NOMO-1 treated with DMSO at 0.1 percent for 48 hours (cell line): ENCODE measurements at regions not wholly inside any gene's neighbourhood (a gene's known extent, or its start where the extent isn't known, plus 50 kb on each side); places are given as distances from the start of the nearest gene placed in this dataset.

Source experiments
- DNase-seq: peaks from one replicate; lab custom pipeline; 2025; ENCODE audit not compliant: unreplicated experiment; lab: John Stamatoyannopoulos, UW

DNA sequence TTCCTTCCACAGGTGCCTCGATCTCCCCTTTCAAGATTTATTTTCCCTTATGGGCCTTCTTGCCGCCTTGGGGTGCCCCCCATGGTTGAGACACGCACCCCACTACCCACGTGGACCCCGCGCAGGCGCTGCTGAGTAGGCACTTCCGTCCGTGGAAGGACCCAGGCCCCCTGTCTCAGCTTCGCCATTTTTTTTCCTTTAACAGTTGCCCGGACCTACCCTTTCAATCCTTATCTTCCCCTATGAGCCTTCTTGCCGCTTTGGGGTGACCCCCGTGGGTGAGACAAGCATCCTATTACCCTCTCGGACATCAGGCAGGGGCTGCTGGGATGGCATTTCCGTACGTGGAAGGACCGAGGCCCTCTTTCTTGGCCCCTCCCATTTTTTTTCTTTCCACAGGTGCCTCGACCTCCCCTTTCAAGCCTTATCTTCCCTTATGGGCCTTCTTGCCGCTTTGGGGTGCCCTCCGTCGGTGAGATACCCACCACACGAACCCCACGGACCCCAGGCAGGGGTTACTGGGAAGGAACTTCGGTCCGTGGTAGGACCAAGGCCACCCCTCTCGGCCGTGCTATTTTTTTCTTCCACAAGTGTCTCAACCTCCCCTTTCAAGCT is 268.2 kb downstream of the ALG10 start:
- DNase-seq = no peak

DNA sequence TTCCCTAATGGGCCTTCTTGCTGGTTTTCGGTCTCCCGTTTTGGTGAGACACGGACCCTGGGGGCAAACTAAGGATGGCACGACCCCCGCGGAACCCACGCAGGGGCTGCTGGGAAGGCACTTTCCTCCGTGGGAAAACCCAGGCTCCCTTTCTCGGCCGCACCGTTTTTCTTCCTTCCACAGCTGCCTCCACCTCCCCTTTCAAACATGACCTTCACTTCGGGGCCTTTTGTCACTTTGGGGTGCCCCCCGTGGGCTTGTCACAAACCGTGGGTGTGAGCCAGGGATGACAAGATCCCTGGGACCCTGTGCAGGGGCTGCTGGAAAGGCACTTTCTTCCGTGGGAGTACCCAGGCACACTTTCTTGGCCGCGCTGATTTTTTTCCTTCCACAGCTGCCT is 268.7 kb downstream of the ALG10 start:
- DNase-seq = no peak

DNA sequence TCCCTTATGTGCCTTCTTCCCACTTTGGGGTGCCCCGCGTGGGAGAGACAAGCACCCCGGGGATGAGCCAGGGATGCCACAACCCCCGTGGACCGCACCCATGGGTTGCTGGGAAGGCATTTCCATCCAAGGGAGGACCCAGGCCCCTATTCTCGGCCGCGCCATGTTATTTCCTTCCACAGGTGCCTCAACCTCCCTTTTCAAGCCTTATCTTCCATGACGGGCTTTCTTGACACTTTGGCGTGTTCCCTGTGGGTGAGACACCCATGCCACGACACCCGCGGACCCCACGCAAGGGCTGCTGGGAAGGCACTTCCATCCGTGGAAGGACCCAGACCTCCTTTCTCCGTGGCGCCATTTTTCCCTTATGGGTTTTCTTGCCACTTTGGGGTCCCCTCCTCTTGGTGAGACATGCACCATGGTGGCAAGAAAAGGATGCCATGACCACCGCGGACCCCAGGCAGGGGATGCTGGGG is 269.2 kb downstream of the ALG10 start:
- DNase-seq = no peak

GRCh38 chr12:34292736-34293625 is 270.7 kb downstream of the ALG10 start:
- no peak for DNase-seq

GRCh38 chr12:34294137-34294536 is 271.8 kb downstream of the ALG10 start:
- DNase-seq = no peak

DNA sequence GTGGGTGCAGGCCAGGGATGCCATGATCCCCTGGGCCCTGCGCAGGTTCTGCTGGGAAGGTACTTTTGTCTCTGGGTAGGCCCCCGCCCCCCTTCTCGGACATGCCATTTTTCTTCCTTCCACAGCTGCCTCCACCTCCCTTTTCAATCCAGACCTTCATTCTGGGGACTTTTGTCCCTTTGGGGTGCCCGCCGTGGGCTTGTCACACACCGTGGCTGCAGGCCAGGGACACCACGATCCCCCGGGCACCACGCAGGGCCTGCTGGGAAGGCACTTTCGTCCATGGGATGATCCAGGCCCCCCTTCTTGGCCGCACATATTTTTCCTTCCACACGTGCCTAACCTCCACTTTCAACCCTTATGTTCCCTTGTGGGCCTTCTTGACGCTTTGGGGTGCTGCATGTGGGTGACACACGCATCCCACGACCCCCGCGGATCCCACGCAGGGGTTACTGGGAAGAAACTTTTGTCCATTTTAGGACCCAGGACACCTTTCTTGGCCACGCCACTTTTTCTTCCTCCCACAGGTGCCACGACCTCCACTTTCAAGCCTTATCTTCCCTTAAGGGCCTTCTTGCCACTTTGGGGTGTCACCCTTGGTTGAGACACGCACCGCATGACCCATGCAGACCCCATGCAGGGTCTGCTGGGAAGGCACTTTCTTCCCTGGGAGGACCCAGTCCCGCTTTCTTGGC is 272.5 kb downstream of the ALG10 start:
- DNase-seq = no peak

DNA sequence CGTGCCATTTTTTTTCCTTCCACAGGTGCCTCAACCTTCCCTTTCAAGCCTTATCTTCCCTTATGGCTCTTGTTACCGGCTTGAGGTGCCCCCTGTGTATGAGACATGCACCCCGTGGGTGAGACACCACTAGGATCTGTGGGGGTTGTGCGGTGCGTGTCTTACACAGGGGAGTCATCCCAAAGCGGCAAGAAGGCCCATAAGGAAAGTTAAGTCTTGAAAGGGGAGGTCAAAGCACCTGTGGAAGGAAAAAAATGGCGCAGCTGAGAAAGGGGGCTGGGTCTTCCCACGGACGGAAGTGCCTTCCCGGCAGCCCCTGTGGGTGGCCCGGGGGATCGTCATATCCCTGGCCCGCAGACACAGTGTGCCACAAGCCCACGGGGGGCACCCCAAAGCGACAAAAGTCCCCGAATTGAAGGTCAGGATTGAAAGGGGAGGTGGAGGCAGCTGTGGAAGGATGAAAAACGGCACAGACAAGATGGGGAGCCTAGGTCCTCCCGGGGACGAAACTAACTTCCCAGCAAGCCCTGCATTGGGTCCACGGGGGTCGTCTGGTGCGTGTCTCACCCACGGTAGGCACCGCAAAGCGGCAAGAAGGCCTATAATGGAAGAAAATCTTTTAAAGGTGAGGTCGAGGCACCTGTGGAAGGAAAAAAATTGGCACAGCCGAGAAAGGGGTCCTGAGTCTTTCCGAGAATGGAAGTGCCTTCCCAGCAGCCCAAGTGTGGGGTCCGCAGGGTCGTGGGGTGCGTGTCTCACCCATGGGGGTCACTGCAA is 273.3 kb downstream of the ALG10 start:
- no peak for DNase-seq

- no peak for DNase-seq
These were observed 274.1 kb downstream of the ALG10 start for GRCh38 chr12:34296143-34297041.

DNA sequence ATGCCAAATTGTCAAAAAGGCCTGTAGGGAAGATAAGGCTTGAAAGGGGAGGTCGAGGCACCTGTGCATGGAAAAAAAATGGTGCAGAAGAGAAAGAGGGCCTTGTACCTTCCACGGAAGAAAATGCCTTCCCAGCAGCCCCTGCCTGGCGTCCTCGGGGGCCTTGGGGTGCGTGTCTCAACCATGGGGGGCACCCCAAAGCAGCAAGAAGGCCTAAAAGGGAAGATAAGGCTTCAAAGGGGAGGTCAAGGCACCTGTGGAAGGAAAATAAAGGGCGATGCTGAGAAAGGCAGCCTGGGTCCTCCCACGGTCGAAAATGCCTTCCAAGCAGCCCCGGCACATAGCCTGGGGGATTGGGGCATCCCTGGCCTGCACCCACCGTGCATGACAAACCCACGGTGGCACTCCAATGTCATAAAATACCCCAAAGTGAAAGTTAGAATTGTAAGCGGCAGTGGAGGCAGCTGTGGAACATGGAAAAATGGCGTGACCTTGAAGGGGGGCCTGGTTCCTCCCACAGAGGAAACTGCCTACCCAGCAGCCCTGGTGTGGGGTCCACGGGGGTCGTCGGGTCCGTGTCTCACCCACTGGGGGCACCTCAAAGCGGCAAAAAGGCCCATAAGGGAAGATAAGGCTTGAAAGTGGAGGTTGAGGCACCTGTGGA is 275.0 kb downstream of the ALG10 start:
- no peak for DNase-seq

GRCh38 chr12:34297790-34298164 is 275.5 kb downstream of the ALG10 start:
- no peak for DNase-seq

DNA sequence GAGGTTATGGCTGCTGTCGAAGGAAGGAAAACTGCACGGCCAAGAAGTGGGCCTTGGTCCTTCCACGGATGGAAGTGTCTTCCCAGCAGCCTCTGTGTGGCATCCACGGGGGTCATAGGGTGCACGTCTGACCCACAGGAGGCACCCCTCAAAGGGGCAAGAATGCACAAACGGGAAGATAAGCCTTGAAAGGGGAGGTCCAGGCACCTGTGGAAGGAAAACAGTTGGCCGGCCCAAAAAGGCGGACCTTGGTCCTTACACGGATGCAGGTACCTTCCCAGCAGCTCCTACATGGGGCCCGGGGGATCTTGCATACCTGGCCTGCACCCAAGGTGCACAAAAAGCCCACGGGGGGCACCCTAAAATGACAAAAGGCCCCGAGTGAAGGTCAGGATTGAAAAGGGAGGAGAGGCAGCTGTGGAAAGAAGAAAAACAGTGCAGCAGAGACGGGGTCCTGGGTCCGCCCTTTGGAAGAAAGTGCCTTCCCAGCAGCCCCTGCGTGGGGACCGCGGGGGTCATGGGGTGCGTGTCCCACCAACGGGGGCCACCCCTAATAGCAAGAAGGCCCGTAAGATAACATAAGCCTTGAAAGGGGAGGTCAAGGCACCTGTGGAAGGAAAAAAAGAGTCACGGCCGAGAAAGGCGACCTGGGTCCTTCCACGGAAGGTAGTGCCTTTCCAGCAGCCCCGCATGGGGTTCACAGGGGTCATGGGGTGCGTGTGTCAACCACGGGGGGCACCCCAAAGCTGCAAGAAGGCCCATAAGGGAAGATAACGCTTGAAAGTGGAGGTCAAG is 276.1 kb downstream of the ALG10 start:
- no peak for DNase-seq

GRCh38 chr12:34298971-34299801 is 276.9 kb downstream of the ALG10 start:
- no peak for DNase-seq

DNA sequence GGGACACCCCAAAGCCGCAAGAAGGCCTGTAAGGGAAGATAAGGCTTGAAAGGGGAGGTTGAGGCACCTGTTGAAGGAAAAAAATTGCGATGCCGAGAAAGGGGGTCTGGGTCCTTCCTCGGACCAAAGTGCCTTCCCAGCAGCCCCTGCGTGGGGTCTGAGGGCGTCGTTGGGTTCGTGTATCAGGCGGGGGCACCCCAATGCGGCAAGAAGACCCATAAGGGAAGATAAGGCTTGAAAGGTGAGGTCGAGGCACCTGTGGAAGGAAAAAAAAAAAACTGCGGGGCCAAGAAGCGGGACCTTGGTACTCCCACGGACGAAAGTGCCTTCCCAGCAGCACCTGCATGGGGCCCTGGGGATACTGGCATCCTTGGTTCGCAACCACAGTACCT is 277.5 kb downstream of the ALG10 start:
- no peak for DNase-seq

DNA sequence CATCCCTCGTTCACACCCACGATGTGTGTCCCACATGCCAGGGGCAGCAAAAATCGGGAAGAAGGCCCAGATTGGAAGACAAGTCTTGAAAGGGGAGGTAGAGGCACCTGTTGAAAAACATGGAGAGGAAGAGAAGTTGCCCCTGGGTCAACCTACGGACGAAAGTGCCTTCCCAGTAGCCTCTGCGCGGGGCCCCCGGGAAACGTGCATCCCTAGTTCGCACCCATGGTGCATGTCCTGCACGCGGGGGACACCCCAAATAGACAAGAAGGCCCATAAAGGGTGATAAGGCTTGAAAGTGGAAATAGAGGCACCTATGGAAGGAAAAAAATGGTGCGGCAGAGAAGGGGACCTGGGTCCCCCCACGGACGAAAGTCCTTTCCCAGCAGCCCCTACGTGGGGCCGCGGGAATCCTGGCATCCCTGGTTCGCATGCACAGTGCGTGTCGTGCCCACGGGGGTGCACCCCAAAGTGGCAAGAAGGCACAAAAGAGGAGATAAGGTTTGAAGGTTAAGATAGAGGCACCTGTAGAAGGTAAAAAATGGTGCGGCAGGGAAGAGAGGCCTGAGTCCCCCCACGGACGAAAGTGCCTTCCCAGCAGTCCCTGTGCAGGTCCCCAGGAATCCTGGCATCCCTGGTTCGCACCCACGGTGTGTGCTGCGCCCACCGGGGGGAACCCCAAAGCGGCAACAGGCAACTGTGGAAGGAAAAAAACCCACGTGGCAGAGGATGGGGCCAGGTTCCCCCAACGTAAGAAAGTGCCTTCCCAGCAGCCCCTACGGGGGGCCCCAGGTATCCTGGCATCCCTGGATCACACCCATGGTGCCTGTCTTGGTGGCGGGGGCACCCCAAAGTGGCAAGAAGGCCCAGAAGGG is 278.3 kb downstream of the ALG10 start:
- no peak for DNase-seq

- no peak for DNase-seq
These were observed 279.2 kb downstream of the ALG10 start for GRCh38 chr12:34301251-34302130.
